H9 (cell line): ENCODE measurements at regions not wholly inside any gene's neighbourhood (a gene's known extent, or its start where the extent isn't known, plus 50 kb on each side); places are given as distances from the start of the nearest gene placed in this dataset.

Experiments used
- DNase-seq: peaks from one replicate; pipeline ENCODE4 v3.0.0-alpha.2; 2017
- H2AFZ ChIP-seq: one replicate; pipeline ENCODE4 v1.6.1; 2013; ENCODE audit warnings: mild to moderate bottlenecking, low read length, control low read depth, moderate library complexity
- H2AK5ac ChIP-seq: 2 replicates; pipeline ENCODE4 v1.6.1; 2013; ENCODE audit warnings: low read length, control low read depth, mixed read lengths; ENCODE audit not compliant: insufficient read length
- H2BK120ac ChIP-seq: one replicate; pipeline ENCODE4 v1.6.1; 2013; ENCODE audit warnings: low read depth, mild to moderate bottlenecking, low read length, control low read depth, inconsistent platforms; ENCODE audit not compliant: poor library complexity, severe bottlenecking
- H2BK12ac ChIP-seq: 2 replicates; pipeline ENCODE4 v1.6.1; 2013; ENCODE audit warnings: low read length, control low read depth, mixed read lengths, low read depth; ENCODE audit not compliant: insufficient read length
- H2BK15ac ChIP-seq: 2 replicates; pipeline ENCODE4 v1.6.1; 2013; ENCODE audit warnings: low read depth, low read length, control low read depth
- H2BK20ac ChIP-seq: one replicate; pipeline ENCODE4 v1.6.1; 2013; ENCODE audit warnings: low read depth, mild to moderate bottlenecking, low read length, control low read depth, inconsistent platforms; ENCODE audit not compliant: poor library complexity, severe bottlenecking
- H2BK5ac ChIP-seq: 2 replicates; pipeline ENCODE4 v1.6.1; 2013; ENCODE audit warnings: low read length, control low read depth, mixed read lengths; ENCODE audit not compliant: insufficient read length
- H3K14ac ChIP-seq: 2 replicates; pipeline ENCODE4 v1.6.1; 2013; ENCODE audit warnings: low read length, control low read depth; ENCODE audit not compliant: insufficient read depth
- H3K18ac ChIP-seq: 2 replicates; pipeline ENCODE4 v1.6.1; 2013; ENCODE audit warnings: low read depth, mild to moderate bottlenecking, mixed read lengths, low read length, control low read depth; ENCODE audit not compliant: insufficient read length
- H3K23ac ChIP-seq: 2 replicates; pipeline ENCODE4 v1.6.1; 2013; ENCODE audit warnings: low read length, control low read depth, mixed read lengths, low read depth; ENCODE audit not compliant: insufficient read length
- H3K23me2 ChIP-seq: 2 replicates; pipeline ENCODE4 v1.6.1; 2013; ENCODE audit warnings: low read depth, mild to moderate bottlenecking, mixed read lengths, low read length, control low read depth; ENCODE audit not compliant: insufficient read length, poor library complexity, severe bottlenecking
- H3K27ac ChIP-seq: 2 replicates; pipeline ENCODE4 v1.5.1; 2013; ENCODE audit warnings: low read length, control low read depth, mixed read lengths, low read depth; ENCODE audit not compliant: insufficient read length
- H3K27me3 ChIP-seq: 2 replicates; pipeline ENCODE4 v1.6.1; 2013; ENCODE audit warnings: low read length, control low read depth, inconsistent platforms; ENCODE audit not compliant: insufficient read depth
- H3K4ac ChIP-seq: 2 replicates; pipeline ENCODE4 v1.6.1; 2013; ENCODE audit warnings: low read depth, mild to moderate bottlenecking, control low read depth, inconsistent platforms, low read length, moderate library complexity
- H3K4me1 ChIP-seq: 2 replicates; pipeline ENCODE4 v1.6.1; 2013; ENCODE audit warnings: low read length, control low read depth, inconsistent platforms; ENCODE audit not compliant: insufficient read depth
- H3K4me2 ChIP-seq: 2 replicates; pipeline ENCODE4 v1.6.1; 2013; ENCODE audit warnings: low read length, control low read depth, mixed read lengths; ENCODE audit not compliant: insufficient read length, insufficient read depth
- H3K56ac ChIP-seq: 2 replicates; pipeline ENCODE4 v1.6.1; 2013; ENCODE audit warnings: low read depth, mild to moderate bottlenecking, mixed read lengths, low read length, control low read depth; ENCODE audit not compliant: insufficient read length
- H3K79me1 ChIP-seq: 2 replicates; pipeline ENCODE4 v1.6.1; 2013; ENCODE audit warnings: low read depth, mild to moderate bottlenecking, moderate library complexity, low read length, control low read depth, inconsistent platforms; ENCODE audit not compliant: insufficient read depth, poor library complexity, severe bottlenecking
- H3K79me2 ChIP-seq: 2 replicates; pipeline ENCODE4 v1.6.1; 2013; ENCODE audit warnings: low read length, control low read depth, inconsistent platforms; ENCODE audit not compliant: insufficient read depth
- H3K9ac ChIP-seq: 2 replicates; pipeline ENCODE4 v1.6.1; 2013; ENCODE audit warnings: low read length, control low read depth, mixed read lengths; ENCODE audit not compliant: insufficient read length; ENCODE audit errors: extremely low read depth
- H3K9me3 ChIP-seq: one replicate; pipeline ENCODE4 v1.6.1; 2013; ENCODE audit warnings: low read depth, low read length, inconsistent platforms; ENCODE audit not compliant: control insufficient read depth
- H3T11ph ChIP-seq: one replicate; pipeline ENCODE4 v1.6.1; 2013; ENCODE audit warnings: mild to moderate bottlenecking, low read length, control low read depth, inconsistent platforms
- H4K20me1 ChIP-seq: one replicate; pipeline ENCODE4 v1.6.1; 2013; ENCODE audit not compliant: control insufficient read depth, insufficient read length, insufficient read depth
- H4K5ac ChIP-seq: 2 replicates; pipeline ENCODE4 v1.6.1; 2013; ENCODE audit warnings: low read depth, mild to moderate bottlenecking, mixed read lengths, low read length, control low read depth; ENCODE audit not compliant: insufficient read length
- H4K8ac ChIP-seq: replicated peaks from 2 replicates; pipeline ENCODE4 v1.6.1; 2013; ENCODE audit warnings: low read length, control low read depth, mixed read lengths, low read depth; ENCODE audit not compliant: insufficient read length
- H4K91ac ChIP-seq: 2 replicates; pipeline ENCODE4 v1.6.1; 2013; ENCODE audit warnings: low read depth, mild to moderate bottlenecking, moderate library complexity, mixed read lengths, low read length, control low read depth; ENCODE audit not compliant: insufficient read length
- H3K27ac Mint-ChIP-seq, 3 experiments: 2 replicates in 2 of 3; 3 replicates in 1 of 3; pipeline ENCODE4 v1.8.0; 2020 to 2021; ENCODE audit warnings: mixed read lengths in 3 of 3, mild to moderate bottlenecking in 1 of 3, moderate library complexity in 1 of 3
- H3K27me3 Mint-ChIP-seq: 2 replicates; pipeline ENCODE4 v1.8.0; 2021; ENCODE audit warnings: low read depth, mild to moderate bottlenecking, moderate library complexity, mixed read lengths
- H3K36me3 Mint-ChIP-seq, 3 experiments: 2 replicates in 2 of 3; 3 replicates in 1 of 3; pipeline ENCODE4 v1.8.0; 2020 to 2021; ENCODE audit warnings: low read depth in 3 of 3, mixed read lengths in 3 of 3; ENCODE audit not compliant: insufficient read depth in 1 of 3
- H3K4me1 Mint-ChIP-seq, 2 experiments: 2 replicates each; pipeline ENCODE4 v1.8.0; 2020; ENCODE audit warnings: mixed read lengths in 2 of 2
- H3K4me3 Mint-ChIP-seq, 2 experiments: 2 replicates in 1 of 2; 3 replicates in 1 of 2; pipeline ENCODE4 v1.8.0; 2020 to 2021; ENCODE audit warnings: mild to moderate bottlenecking in 2 of 2, mixed read lengths in 2 of 2, moderate library complexity in 1 of 2
- H3K9me3 Mint-ChIP-seq, 2 experiments: 2 replicates in 1 of 2; 3 replicates in 1 of 2; pipeline ENCODE4 v1.8.0; 2020; ENCODE audit warnings: mild to moderate bottlenecking in 2 of 2, mixed read lengths in 2 of 2, moderate library complexity in 1 of 2
- CTCF ChIP-seq: fragments of 200-600 bp; sonication (generic); conservative IDR thresholded peaks from 3 replicates; pipeline ENCODE4 v1.8.0; 2021; ENCODE audit warnings: antibody characterized with exemption, mild to moderate bottlenecking
- WGBS: extraction: QIAGEN DNeasy Blood & Tissue Kit; methylation state at CpG from one replicate; pipeline ENCODE4 v1.1.7; 2013; ENCODE audit warnings: missing lambda C conversion rate, low lambda C conversion rate, mixed read lengths; ENCODE audit not compliant: insufficient read length; ENCODE audit errors: extremely low coverage; 5-methylcytosine and 5-hydroxymethylcytosine counted together

DNA sequence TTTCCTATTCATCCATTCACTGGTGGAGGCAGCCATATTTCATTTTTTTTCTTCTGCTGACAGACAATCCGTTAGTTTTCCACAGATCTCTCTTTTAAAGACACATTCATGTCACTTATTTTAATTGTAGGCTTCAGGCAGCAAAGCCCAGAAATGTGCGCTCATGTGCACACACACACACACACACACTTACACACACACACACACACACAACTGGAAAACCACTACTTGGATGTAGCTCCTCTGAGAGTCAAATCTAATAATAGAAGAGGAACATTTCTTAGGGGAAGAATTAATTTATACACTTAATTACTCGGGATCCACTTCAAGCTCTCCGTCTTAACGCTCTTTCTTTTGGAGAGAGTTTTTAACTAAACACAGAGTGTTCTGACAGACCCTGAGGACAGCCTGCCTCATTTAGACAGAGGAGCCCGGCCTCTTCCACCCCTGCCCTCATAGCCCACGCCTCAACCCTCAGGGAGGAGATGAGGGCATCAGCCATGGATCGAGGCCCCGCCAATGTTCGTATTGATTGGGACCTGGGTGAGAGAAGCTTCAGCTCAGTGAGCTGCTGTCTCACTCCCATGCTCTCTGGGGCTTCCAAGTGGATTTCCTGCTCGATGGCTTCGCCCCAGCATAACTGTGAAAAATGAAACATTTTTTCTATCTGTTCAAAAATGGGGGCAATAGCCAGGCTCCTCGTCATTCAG, 261.4 kb upstream of the SKOR2 start:
- Histone ChIP-seq H2BK5ac (no peak overlapping the region), H2BK15ac (no peak overlapping the region), H3K18ac (no peak overlapping the region), H2AFZ (no peak overlapping the region), H3K79me2 (no peaks in the 10 kb centered on the region), H3K4me1 (peaks cover 5% of the 10 kb centered on the region; the same call in 1 of the 2 replicates), H3K4me2 (no peak overlapping the region), H2BK20ac (no peak overlapping the region), H3K23me2 (no peaks in the 10 kb centered on the region), H3K27me3 (no peaks in the 10 kb centered on the region), H4K5ac (no peak overlapping the region), H2BK12ac (no peak overlapping the region), H3T11ph (no peak overlapping the region), H3K9ac (no peak overlapping the region), H3K9me3 (no peaks in the 10 kb centered on the region), H3K14ac (no peak overlapping the region), H3K79me1 (no peaks in the 10 kb centered on the region), H4K91ac (no peak overlapping the region), H2BK120ac (no peak overlapping the region), H3K4ac (no peak overlapping the region), H4K8ac (no peak overlapping the region), H3K23ac (no peak overlapping the region), H3K56ac (no peak overlapping the region), H4K20me1 (no peaks in the 10 kb centered on the region), H3K27ac (no peak overlapping the region), H2AK5ac (no peak overlapping the region)
- Mint-ChIP-seq H3K27me3 (no peaks in the 10 kb centered on the region), H3K9me3 (peaks cover 2 to 5% of the 10 kb centered on the region in 2 experiments; a peak in 3 of 5 replicates), H3K27ac (no peak overlapping the region), H3K4me3 (no peak overlapping the region), H3K36me3 (no peaks in the 10 kb centered on the region; a peak in 1 of 7 replicates), H3K4me1 (peaks cover 9 to 10% of the 10 kb centered on the region in 2 experiments)
- no peak for TF ChIP-seq CTCF
- no peak for DNase-seq
- WGBS, result no CpG with 5 or more reads among the region's 13 CpGs
